ENCODE measurements at regions not wholly inside any gene's neighbourhood (a gene's known extent, or its start where the extent isn't known, plus 50 kb on each side); places are given as distances from the start of the nearest gene placed in this dataset.

DNA sequence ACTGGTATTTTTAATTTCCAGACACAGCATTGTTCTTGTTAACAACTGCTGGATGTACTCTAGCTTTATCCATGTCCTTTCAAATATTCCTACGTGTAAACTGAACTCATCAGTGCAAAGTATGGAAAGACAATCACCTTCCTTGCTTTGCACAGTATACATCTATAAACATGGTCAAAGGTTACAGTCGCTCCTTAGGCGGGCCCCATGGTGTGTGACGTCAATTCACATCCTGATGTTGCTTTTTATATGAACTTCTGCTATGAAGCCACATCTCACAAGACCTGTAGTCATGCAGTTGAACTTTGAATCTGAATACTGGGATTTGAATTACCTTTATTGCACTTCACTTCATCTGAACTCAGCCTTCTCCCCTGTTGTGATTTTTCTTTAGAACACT lies 447.6 kb upstream of the PSMD7 start:
- TF ChIP-seq, protein P1, sequence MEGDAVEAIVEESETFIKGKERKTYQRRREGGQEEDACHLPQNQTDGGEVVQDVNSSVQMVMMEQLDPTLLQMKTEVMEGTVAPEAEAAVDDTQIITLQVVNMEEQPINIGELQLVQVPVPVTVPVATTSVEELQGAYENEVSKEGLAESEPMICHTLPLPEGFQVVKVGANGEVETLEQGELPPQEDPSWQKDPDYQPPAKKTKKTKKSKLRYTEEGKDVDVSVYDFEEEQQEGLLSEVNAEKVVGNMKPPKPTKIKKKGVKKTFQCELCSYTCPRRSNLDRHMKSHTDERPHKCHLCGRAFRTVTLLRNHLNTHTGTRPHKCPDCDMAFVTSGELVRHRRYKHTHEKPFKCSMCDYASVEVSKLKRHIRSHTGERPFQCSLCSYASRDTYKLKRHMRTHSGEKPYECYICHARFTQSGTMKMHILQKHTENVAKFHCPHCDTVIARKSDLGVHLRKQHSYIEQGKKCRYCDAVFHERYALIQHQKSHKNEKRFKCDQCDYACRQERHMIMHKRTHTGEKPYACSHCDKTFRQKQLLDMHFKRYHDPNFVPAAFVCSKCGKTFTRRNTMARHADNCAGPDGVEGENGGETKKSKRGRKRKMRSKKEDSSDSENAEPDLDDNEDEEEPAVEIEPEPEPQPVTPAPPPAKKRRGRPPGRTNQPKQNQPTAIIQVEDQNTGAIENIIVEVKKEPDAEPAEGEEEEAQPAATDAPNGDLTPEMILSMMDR (IDR thresholded peaks at IDR 0.05), result no peak
- TF ChIP-seq POLR2AphosphoS5 (IDR thresholded peaks at IDR 0.05) (no peak), EP300 (IDR thresholded peaks at IDR 0.05) (no peak)
